Type B pancreatic cell (in vitro differentiated cells): ENCODE measurements at regions not wholly inside any gene's neighbourhood (a gene's known extent, or its start where the extent isn't known, plus 50 kb on each side); places are given as distances from the start of the nearest gene placed in this dataset.

Experiments used
- DNase-seq: peaks from one replicate; pipeline ENCODE4 v3.0.0; 2021; ENCODE audit warnings: mixed read lengths; ENCODE audit not compliant: unreplicated experiment; ENCODE audit errors: extremely low spot score
- H3K27ac Mint-ChIP-seq: 2 replicates; pipeline ENCODE4 v1.8.0; 2021; ENCODE audit warnings: mild to moderate bottlenecking, mixed read lengths
- H3K27me3 Mint-ChIP-seq: 2 replicates; pipeline ENCODE4 v1.8.0; 2021; ENCODE audit warnings: mixed read lengths
- H3K36me3 Mint-ChIP-seq: 2 replicates; pipeline ENCODE4 v1.8.0; 2021; ENCODE audit warnings: mixed read lengths
- H3K4me1 Mint-ChIP-seq: one replicate; pipeline ENCODE4 v1.8.0; 2021; ENCODE audit warnings: mixed read lengths; ENCODE audit not compliant: unreplicated experiment
- H3K4me3 Mint-ChIP-seq: 2 replicates; pipeline ENCODE4 v1.8.0; 2021; ENCODE audit warnings: mild to moderate bottlenecking, mixed read lengths
- H3K9me3 Mint-ChIP-seq: 2 replicates; pipeline ENCODE4 v1.8.0; 2021; ENCODE audit warnings: mixed read lengths
- CTCF ChIP-seq: fragments of 200-600 bp; sonication (generic); conservative IDR thresholded peaks from 2 replicates; pipeline ENCODE4 v1.5.0; 2021; ENCODE audit warnings: antibody characterized with exemption, mild to moderate bottlenecking

- no peak for TF ChIP-seq CTCF
Observed at GRCh38 chr2:44840503-44840850, 101.0 kb upstream of the SIX3 start.

GRCh38 chr2:44843086-44843485 is 98.4 kb upstream of the SIX3 start:
- peaks cover 5% of the 10 kb centered on the region for H3K9me3 Mint-ChIP-seq
- peaks cover 11% of the 10 kb centered on the region for H3K4me1 Mint-ChIP-seq
- no peak for DNase-seq
- H3K36me3 Mint-ChIP-seq, result no peaks in the 10 kb centered on the region
- H3K27ac Mint-ChIP-seq, result no peak overlapping the region
- H3K4me3 Mint-ChIP-seq, result no peak overlapping the region
- no peak for TF ChIP-seq CTCF
- H3K27me3 Mint-ChIP-seq, result peaks cover 20% of the 10 kb centered on the region

More at GRCh38 chr2:44840503-44840850, 101.0 kb upstream of the SIX3 start:
- peaks cover 11% of the 10 kb centered on the region for H3K4me1 Mint-ChIP-seq
- H3K36me3 Mint-ChIP-seq, result no peaks in the 10 kb centered on the region
- no peak for DNase-seq
- H3K27ac Mint-ChIP-seq, result no peak overlapping the region
- H3K9me3 Mint-ChIP-seq, result no peaks in the 10 kb centered on the region
- H3K27me3 Mint-ChIP-seq, result peaks cover 9% of the 10 kb centered on the region
- no peak overlapping the region for H3K4me3 Mint-ChIP-seq

GRCh38 chr2:44843641-44844310 is 97.7 kb upstream of the SIX3 start:
- no peaks in the 10 kb centered on the region for H3K36me3 Mint-ChIP-seq
- no peak overlapping the region for H3K4me3 Mint-ChIP-seq
- TF ChIP-seq CTCF, result no peak
- no peak for DNase-seq
- peaks cover 5% of the 10 kb centered on the region for H3K9me3 Mint-ChIP-seq
- peaks cover 11% of the 10 kb centered on the region for H3K4me1 Mint-ChIP-seq
- H3K27me3 Mint-ChIP-seq, result peaks cover 24% of the 10 kb centered on the region
- no peak overlapping the region for H3K27ac Mint-ChIP-seq

GRCh38 chr2:44844651-44845270 is 96.7 kb upstream of the SIX3 start:
- no peak overlapping the region for H3K4me3 Mint-ChIP-seq
- DNase-seq, result no peak
- H3K9me3 Mint-ChIP-seq, result peaks cover 5% of the 10 kb centered on the region
- H3K27ac Mint-ChIP-seq, result no peak overlapping the region
- TF ChIP-seq CTCF, result no peak
- H3K4me1 Mint-ChIP-seq, result peaks cover 11% of the 10 kb centered on the region
- no peaks in the 10 kb centered on the region for H3K36me3 Mint-ChIP-seq
- peaks cover 31% of the 10 kb centered on the region for H3K27me3 Mint-ChIP-seq

GRCh38 chr2:44848026-44848425 is 93.5 kb upstream of the SIX3 start:
- peaks cover 5% of the 10 kb centered on the region for H3K9me3 Mint-ChIP-seq
- H3K27me3 Mint-ChIP-seq, result peaks cover 44% of the 10 kb centered on the region
- no peak for DNase-seq

More at GRCh38 chr2:44848026-44848425, 93.5 kb upstream of the SIX3 start:
- Mint-ChIP-seq H3K36me3 (no peaks in the 10 kb centered on the region), H3K4me1 (peaks cover 5% of the 10 kb centered on the region), H3K27ac (no peak overlapping the region), H3K4me3 (no peak overlapping the region)
- no peak for TF ChIP-seq CTCF
